C4-2B (cell line): ENCODE measurements at regions not wholly inside any gene's neighbourhood (a gene's known extent, or its start where the extent isn't known, plus 50 kb on each side); places are given as distances from the start of the nearest gene placed in this dataset.

ENCODE experiments used
- CTCF ChIP-seq: fragments of 450-650 bp; conservative IDR thresholded peaks from 2 replicates; pipeline ENCODE4 v1.5.1; 2017; ENCODE audit warnings: mild to moderate bottlenecking
- ZFX ChIP-seq: fragments of 450-650 bp; IDR thresholded peaks from 2 replicates; pipeline ENCODE4 v1.6.1; 2017

GRCh38 chr5:118703241-118703640 lies 285.1 kb downstream of the DTWD2 start:
- TF ChIP-seq CTCF (no peak), ZFX (no peak)
